Bronchial epithelial cell (primary cell): ENCODE measurements at regions not wholly inside any gene's neighbourhood (a gene's known extent, or its start where the extent isn't known, plus 50 kb on each side); places are given as distances from the start of the nearest gene placed in this dataset.

ENCODE experiments used
- DNase-seq: peaks from one replicate; pipeline ENCODE4 v3.0.0-alpha.2; 2010; ENCODE audit warnings: low read depth
- FAIRE-seq: peaks from 2 replicates; lab custom pipeline; 2011; peaks lifted over from hg19 to GRCh38; lab: Jason Lieb, UNC
- H3K27me3 ChIP-seq: 2 replicates; pipeline ENCODE4 v1.5.1; 2011; ENCODE audit warnings: low read length; ENCODE audit not compliant: control insufficient read depth, insufficient read depth
- H3K36me3 ChIP-seq: 2 replicates; pipeline ENCODE4 v1.5.1; 2011; ENCODE audit warnings: low read length; ENCODE audit not compliant: control insufficient read depth, insufficient read depth
- H3K4me3 ChIP-seq: 2 replicates; pipeline ENCODE4 v1.5.1; 2011; ENCODE audit warnings: mild to moderate bottlenecking, low read depth, low read length, control low read depth
- TF ChIP-seq, protein P1 (sequence below): IDR thresholded peaks from 2 replicates; pipeline ENCODE4 v1.5.1; 2011; ENCODE audit warnings: mild to moderate bottlenecking, moderate library complexity, low read length, control low read depth, inconsistent platforms; ENCODE audit not compliant: insufficient read depth, severe bottlenecking

DNA sequence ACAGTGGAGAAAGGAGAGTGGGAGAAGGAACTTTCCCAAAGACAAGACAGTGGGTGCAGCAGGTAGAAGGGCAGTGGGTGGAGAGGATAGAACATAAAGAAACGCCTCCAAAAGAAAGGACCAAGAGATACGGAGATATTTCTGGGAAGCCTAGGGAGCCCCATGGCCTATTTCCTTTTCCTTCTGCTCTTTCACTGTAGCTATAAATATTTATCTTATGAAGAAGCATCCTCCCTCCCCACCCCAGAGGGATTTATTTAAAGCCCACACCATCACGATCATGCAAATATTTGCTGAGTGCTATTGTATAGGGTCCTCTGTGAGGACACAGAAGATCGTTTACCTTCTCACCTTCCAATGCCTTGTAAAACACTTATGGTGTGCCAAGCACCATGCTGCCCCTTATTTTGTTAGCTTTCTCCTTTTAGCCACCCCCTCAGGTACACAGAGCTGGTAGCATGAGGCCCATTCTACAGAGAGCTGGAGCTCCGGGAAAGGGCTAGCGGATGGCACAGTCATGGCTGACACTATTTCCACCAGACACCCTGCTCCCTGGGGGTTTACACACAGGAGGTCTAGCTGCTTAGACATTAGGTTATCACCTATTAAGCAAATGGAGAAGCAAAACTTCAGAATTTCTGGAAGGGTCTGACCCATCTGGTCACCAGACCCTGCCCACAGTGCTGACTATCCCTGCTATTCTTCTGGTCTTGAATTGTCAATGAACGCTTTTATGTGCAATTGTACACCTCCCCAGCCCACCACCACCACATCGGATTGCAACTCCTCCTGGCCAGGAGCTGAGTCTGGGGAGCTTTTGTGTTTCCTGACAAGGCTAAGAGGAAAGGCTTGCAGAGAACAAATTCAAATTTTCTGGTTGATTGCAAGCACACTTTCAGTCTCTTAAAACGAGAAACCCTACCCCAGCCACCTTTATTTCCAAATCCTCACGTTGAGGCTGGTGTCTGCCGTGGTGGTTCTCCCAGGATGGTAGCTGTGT is 91.8 kb upstream of the KLF7 start:
- no peak for FAIRE-seq
- Histone ChIP-seq H3K4me3 (no peak overlapping the region), H3K36me3 (no peaks in the 10 kb centered on the region), H3K27me3 (no peaks in the 10 kb centered on the region)
- TF ChIP-seq, protein P1, sequence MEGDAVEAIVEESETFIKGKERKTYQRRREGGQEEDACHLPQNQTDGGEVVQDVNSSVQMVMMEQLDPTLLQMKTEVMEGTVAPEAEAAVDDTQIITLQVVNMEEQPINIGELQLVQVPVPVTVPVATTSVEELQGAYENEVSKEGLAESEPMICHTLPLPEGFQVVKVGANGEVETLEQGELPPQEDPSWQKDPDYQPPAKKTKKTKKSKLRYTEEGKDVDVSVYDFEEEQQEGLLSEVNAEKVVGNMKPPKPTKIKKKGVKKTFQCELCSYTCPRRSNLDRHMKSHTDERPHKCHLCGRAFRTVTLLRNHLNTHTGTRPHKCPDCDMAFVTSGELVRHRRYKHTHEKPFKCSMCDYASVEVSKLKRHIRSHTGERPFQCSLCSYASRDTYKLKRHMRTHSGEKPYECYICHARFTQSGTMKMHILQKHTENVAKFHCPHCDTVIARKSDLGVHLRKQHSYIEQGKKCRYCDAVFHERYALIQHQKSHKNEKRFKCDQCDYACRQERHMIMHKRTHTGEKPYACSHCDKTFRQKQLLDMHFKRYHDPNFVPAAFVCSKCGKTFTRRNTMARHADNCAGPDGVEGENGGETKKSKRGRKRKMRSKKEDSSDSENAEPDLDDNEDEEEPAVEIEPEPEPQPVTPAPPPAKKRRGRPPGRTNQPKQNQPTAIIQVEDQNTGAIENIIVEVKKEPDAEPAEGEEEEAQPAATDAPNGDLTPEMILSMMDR = no peak
- no peak for DNase-seq

DNA sequence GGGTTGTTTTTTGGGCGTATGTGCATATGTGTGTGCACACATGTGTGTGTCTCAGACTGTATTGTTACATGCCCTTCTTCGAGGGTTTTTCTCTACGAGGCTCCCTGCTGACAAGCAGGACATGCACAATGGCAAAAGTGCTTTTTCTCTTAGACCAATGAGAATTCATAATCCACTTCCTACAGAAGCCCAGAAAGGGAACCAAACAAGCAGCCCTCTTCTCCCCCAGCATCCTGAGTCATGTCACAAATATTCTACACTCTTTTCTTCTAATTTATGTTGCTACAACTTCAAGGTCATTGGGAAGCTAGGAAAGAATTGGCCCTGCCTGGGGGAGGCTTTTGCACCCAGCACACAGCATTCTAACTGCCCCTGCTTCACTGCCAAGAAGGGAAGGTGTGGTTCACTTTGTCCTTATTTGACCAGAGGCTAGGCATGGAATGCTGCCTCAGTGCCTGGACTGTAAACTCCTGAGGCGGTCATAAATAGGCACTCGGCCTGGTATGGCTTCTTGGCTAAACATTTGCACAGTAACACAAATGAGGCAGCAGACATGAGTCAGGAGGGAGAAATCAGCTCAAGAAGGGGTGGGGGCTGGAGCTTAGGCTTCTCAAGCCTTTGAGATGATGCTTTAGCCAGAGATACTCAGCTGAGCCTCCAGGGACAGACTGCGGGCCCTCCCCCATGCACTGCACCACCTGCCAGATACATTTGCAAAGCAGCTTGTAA is 92.7 kb upstream of the KLF7 start:
- Histone ChIP-seq H3K36me3 (no peaks in the 10 kb centered on the region), H3K4me3 (no peak overlapping the region), H3K27me3 (no peaks in the 10 kb centered on the region)
- FAIRE-seq (peak; percentile 62), DNase-seq (peak; percentile 96)
- TF ChIP-seq, protein P1 = no peak

DNA sequence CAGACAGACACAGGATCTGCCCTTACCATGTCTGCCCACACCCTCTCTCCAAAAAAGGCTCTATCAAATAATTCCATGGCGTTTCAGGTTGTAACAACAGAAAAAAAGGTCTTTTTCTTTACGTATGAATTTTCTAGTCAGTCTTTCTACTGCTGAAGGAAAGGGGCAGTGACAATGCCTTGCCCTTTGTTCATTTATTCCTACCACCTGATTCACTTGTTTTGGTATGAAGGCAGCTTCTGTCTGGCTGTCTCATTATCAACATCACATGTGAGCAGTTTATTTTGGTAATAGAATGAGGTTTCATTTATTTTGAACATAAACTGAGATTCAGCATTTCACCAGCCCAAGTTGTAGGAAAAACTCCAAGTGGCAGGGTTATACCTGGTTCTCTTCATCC is 94.3 kb upstream of the KLF7 start:
- Histone ChIP-seq H3K36me3 (no peaks in the 10 kb centered on the region), H3K4me3 (no peak overlapping the region), H3K27me3 (no peaks in the 10 kb centered on the region)
- DNase-seq (no peak), FAIRE-seq (no peak)
- TF ChIP-seq, protein P1 = no peak

DNA sequence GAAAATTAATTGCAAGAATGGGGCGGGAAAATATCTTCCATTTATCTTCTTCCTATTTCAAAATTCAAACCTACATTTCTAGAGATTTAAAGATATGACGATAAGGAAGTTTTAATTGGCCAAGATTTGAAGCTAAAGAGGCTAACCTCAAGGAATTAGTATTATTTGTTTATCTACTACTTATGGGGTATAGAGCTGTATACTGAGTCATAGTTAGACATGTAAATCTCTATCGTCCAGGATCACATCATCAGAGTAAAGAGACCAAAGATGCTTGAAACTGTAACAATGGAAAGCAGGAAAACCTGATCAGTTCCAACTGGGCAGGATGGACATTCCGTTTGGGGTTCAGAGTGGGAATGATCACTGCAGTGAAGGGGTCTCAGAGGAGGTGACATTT is 95.2 kb upstream of the KLF7 start:
- TF ChIP-seq, protein P1 = no peak
- no peak for FAIRE-seq
- peak; percentile 50 for DNase-seq
- H3K36me3 ChIP-seq = no peaks in the 10 kb centered on the region
- no peaks in the 10 kb centered on the region for H3K27me3 ChIP-seq
- H3K4me3 ChIP-seq = no peak overlapping the region

DNA sequence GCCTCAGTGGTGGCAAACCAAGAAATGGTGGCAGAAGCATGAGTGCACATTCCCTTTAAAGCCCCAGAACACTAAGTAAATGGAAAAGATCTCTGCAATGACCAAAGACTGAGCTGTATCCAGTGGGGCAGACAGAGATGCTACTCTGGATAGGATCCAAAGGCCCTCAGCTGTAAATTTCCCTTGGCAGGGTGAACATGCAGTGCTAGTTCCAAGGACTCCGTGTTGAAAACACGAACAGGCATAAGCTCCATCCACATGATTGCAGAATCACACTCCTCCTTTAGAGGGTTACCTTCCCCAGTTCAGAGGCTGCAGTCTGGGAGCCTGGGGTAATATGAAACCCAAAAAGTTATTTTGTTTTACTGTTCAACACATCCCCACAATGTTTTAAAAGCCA is 98.6 kb upstream of the KLF7 start:
- TF ChIP-seq, protein P1 = no peak
- FAIRE-seq (no peak), DNase-seq (no peak)
- Histone ChIP-seq H3K27me3 (no peaks in the 10 kb centered on the region), H3K4me3 (no peak overlapping the region), H3K36me3 (no peaks in the 10 kb centered on the region)
